A673 (cell line): ENCODE measurements at regions not wholly inside any gene's neighbourhood (a gene's known extent, or its start where the extent isn't known, plus 50 kb on each side); places are given as distances from the start of the nearest gene placed in this dataset.

ENCODE experiments used
- BruUV-seq: library from RNA; stranded (reverse); fragments of 400-500 nt; replicated peaks from 2 replicates; lab custom pipeline; 2021; lab: Mats Ljungman, UMichigan
- CTCF ChIA-PET: fragments of 300-600 bp; sonication (Branson Sonifier 250); formaldehyde crosslinking; loops from one replicate; lab custom pipeline; 2022; ENCODE audit warnings: antibody characterized with exemption; lab: Charles Lee
- POLR2A ChIA-PET: fragments of 300-600 bp; sonication (Branson Sonifier 250); formaldehyde crosslinking; loops from one replicate; lab custom pipeline; 2022; ENCODE audit warnings: antibody characterized with exemption; ENCODE audit not compliant: low non-redundant PET; lab: Charles Lee
- DNase-seq: peaks from one replicate; pipeline ENCODE4 v3.0.0-alpha.2; 2015; ENCODE audit warnings: low spot score
- H3K27ac ChIP-seq: fragments of 200-600 bp; sonication (generic); 2 replicates; pipeline ENCODE4 v1.5.1; 2016; ENCODE audit warnings: mixed run types, low read depth, mild to moderate bottlenecking, mixed read lengths, antibody characterized with exemption, low read length; ENCODE audit not compliant: poor library complexity, severe bottlenecking
- H3K27me3 ChIP-seq: fragments of 200-600 bp; sonication (generic); replicated peaks from 2 replicates; pipeline ENCODE4 v1.6.1; 2017; ENCODE audit warnings: mixed run types, low read depth, mild to moderate bottlenecking, mixed read lengths, antibody characterized with exemption, low read length; ENCODE audit not compliant: insufficient read depth, poor library complexity
- H3K36me3 ChIP-seq: fragments of 200-600 bp; sonication (generic); 2 replicates; pipeline ENCODE4 v1.6.1; 2016; ENCODE audit warnings: mixed run types, mild to moderate bottlenecking, mixed read lengths, antibody characterized with exemption, low read length; ENCODE audit not compliant: insufficient read depth, poor library complexity, severe bottlenecking
- H3K4me1 ChIP-seq: fragments of 200-600 bp; sonication (generic); 2 replicates; pipeline ENCODE4 v1.6.1; 2017; ENCODE audit warnings: mixed run types, mild to moderate bottlenecking, mixed read lengths, antibody characterized with exemption, low read length; ENCODE audit not compliant: insufficient read depth, poor library complexity, severe bottlenecking
- H3K4me3 ChIP-seq: fragments of 200-600 bp; sonication (generic); 2 replicates; pipeline ENCODE4 v1.5.1; 2016; ENCODE audit warnings: low read depth, mixed run types, mild to moderate bottlenecking, mixed read lengths, low read length; ENCODE audit not compliant: poor library complexity, severe bottlenecking
- H3K9me3 ChIP-seq: fragments of 200-600 bp; sonication (generic); 2 replicates; pipeline ENCODE4 v1.6.1; 2016; ENCODE audit warnings: mixed run types, low read depth, mild to moderate bottlenecking, mixed read lengths, antibody characterized with exemption, low read length; ENCODE audit not compliant: poor library complexity, severe bottlenecking
- CTCF ChIP-seq: fragments of 300-800, 200-600 bp; sonication (generic); conservative IDR thresholded peaks from 2 replicates; pipeline ENCODE4 v1.5.1; 2017; ENCODE audit warnings: low read depth, mild to moderate bottlenecking, antibody characterized with exemption, low read length, moderate library complexity, mixed read lengths
- EZH2 ChIP-seq: fragments of 200-600 bp; sonication (generic); IDR thresholded peaks from 2 replicates; pipeline ENCODE4 v1.6.1; 2017; ENCODE audit warnings: borderline replicate concordance, low read depth, mild to moderate bottlenecking, mixed read lengths, antibody characterized with exemption, low read length; ENCODE audit not compliant: poor library complexity, severe bottlenecking
- intact Hi-C: fragments of 100-400 bp; cut with micrococcal nuclease; formaldehyde crosslinking; loops from one replicate; pipeline ENCODE4 v1.10.0; 2022; ENCODE audit not compliant: unreplicated experiment

GRCh38 chr2:228689053-228689452, 507.6 kb upstream of the SPHKAP start:
- H3K4me3 ChIP-seq: no peak overlapping the region
- H3K4me1 ChIP-seq: peaks cover 5% of the 10 kb centered on the region
- H3K27ac ChIP-seq: no peak overlapping the region
- BruUV-seq: no TSS peak
- no peaks in the 10 kb centered on the region for H3K9me3 ChIP-seq
- H3K36me3 ChIP-seq: no peaks in the 10 kb centered on the region
- intact Hi-C loops: loop anchor here (5.0 kb wide), 2 partner anchors 583 to 898 kb away; partner anchors contain the start of gene PID1
- H3K27me3 ChIP-seq: no peaks in the 10 kb centered on the region
- DNase-seq: peak; percentile 70
- CTCF ChIA-PET: interaction anchor here (0.9 kb wide), 1 partner anchor 584 kb away, joined by 6 read pairs; no protein-coding TSS in a partner anchor
- POLR2A ChIA-PET: no interaction called here
- TF ChIP-seq EZH2 (no peak), CTCF (peak; percentile 59)

DNA sequence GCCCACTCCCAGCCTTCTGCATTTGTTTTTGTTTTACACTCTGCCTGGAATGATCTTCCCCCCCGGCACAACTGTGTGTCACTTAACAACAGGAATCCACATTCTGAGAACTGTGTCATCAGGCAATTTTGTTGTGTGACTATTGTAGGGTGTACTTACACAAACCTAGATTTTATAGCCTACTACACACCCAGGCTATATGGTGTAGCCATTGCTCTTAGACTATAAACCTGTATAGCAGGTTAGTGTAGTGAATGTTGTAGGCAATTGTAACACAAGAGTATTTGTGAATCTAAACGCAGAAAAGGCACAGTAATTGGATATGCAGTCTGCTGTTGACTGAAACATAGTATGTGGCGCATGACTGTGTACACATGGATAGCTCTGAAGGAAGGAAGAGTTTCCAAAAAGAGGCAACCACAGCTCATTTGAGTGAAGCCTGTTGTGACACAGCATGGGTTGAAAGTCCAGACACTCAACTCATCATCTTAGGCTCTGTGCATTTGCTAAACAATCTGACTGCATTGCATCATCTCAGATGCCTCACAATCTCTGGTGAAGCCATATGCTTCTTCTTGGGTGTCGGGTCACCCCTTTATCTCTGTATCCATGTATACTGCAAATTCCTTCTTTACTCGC, 506.6 kb upstream of the SPHKAP start:
- Histone ChIP-seq H3K9me3 (no peaks in the 10 kb centered on the region), H3K4me3 (no peak overlapping the region), H3K4me1 (peaks cover 5% of the 10 kb centered on the region), H3K27ac (no peak overlapping the region), H3K36me3 (no peaks in the 10 kb centered on the region), H3K27me3 (no peaks in the 10 kb centered on the region)
- intact Hi-C loops: loop anchor here (5.0 kb wide), 2 partner anchors 584 to 899 kb away; partner anchors contain the start of gene PID1
- CTCF ChIA-PET: interaction anchor here (0.9 kb wide), 1 partner anchor 585 kb away, joined by 6 read pairs; no protein-coding TSS in a partner anchor
- TF ChIP-seq EZH2: no peak
- TF ChIP-seq CTCF: no peak
- BruUV-seq: no TSS peak
- peak; percentile 33 for DNase-seq
- POLR2A ChIA-PET: no interaction called here

DNA sequence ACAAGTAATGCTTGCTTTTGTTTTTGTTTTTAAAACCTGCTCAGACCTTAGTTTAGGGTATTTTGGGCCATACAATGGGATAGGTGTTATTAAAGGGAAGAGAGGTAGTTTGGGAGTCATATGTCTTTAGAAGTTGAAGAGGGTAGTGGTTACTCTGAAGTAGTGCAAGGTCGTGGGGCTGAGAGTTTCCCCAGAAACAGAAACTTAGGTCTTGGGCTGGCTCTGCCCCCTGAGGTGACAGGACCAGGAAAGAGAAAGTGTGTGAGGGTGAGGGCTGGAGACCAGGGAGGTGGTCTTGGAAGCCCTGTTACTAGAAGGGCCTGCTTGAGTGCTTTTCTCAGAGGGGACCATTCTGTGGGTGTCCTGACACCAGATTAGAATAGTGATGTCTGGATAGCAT, 500.5 kb upstream of the SPHKAP start:
- no TSS peak for BruUV-seq
- no peak for DNase-seq
- H3K36me3 ChIP-seq: no peaks in the 10 kb centered on the region
- H3K4me1 ChIP-seq: peaks cover 5% of the 10 kb centered on the region
- intact Hi-C loops: no loop called here
- no peaks in the 10 kb centered on the region for H3K27me3 ChIP-seq
- ChIA-PET CTCF (interaction anchor here (0.8 to 1.0 kb wide), 2 partner anchors 8 to 68 kb away, joined by 3 read pairs; no protein-coding TSS in a partner anchor), POLR2A (no interaction called here)
- no peak overlapping the region for H3K27ac ChIP-seq
- no peak overlapping the region for H3K4me3 ChIP-seq
- H3K9me3 ChIP-seq: no peaks in the 10 kb centered on the region
- TF ChIP-seq EZH2 (no peak), CTCF (no peak)
